HL-60 (cell line): ENCODE measurements at regions not wholly inside any gene's neighbourhood (a gene's known extent, or its start where the extent isn't known, plus 50 kb on each side); places are given as distances from the start of the nearest gene placed in this dataset.
"Not testable (repeated sequence)": the region's sequence is repeated elsewhere in the genome, so short reads cannot be mapped to it uniquely, and the experiment has no call there.

Experiments used
- DNase-seq, 2 experiments: peaks; one replicate each; pipeline ENCODE4 v3.0.0-alpha.2; 2010 to 2020; ENCODE audit warnings: low read depth in 1 of 2, low spot score in 1 of 2
- H3K27ac ChIP-seq: fragments of 250-450 bp; sonication (Bioruptor Pico); replicated peaks from 2 replicates; pipeline ENCODE4 v1.5.1; 2020; ENCODE audit warnings: mild to moderate bottlenecking, moderate library complexity
- H3K27me3 ChIP-seq: fragments of 250-450 bp; sonication (Bioruptor Pico); 2 replicates; pipeline ENCODE4 v1.5.1; 2021; ENCODE audit warnings: mild to moderate bottlenecking, moderate library complexity; ENCODE audit not compliant: insufficient read depth, poor library complexity, severe bottlenecking
- H3K4me3 ChIP-seq: replicated peaks from 2 replicates; pipeline ENCODE4 v1.5.1; 2011; ENCODE audit warnings: mild to moderate bottlenecking, control low read depth, low read length; ENCODE audit not compliant: insufficient read depth
- GABPA ChIP-seq: IDR thresholded peaks from 2 replicates; pipeline ENCODE4 v1.6.1; 2012; ENCODE audit warnings: low read depth
- POLR2AphosphoS5 ChIP-seq: IDR thresholded peaks from 2 replicates; pipeline ENCODE4 v1.6.1; 2012; ENCODE audit warnings: low read depth
- SPI1 ChIP-seq: IDR thresholded peaks from 2 replicates; pipeline ENCODE4 v1.6.1; 2012; ENCODE audit warnings: low read depth, mild to moderate bottlenecking, borderline replicate concordance
- TF ChIP-seq, protein P1 (sequence below): IDR thresholded peaks from 2 replicates; pipeline ENCODE4 v1.6.1; 2012; ENCODE audit warnings: low read depth; ENCODE audit not compliant: insufficient replicate concordance
- TF ChIP-seq, protein P2 (sequence below): IDR thresholded peaks from one replicate; pipeline ENCODE4 v1.5.1; 2011; ENCODE audit warnings: low read length, control low read depth, inconsistent platforms; ENCODE audit not compliant: insufficient read depth

DNA sequence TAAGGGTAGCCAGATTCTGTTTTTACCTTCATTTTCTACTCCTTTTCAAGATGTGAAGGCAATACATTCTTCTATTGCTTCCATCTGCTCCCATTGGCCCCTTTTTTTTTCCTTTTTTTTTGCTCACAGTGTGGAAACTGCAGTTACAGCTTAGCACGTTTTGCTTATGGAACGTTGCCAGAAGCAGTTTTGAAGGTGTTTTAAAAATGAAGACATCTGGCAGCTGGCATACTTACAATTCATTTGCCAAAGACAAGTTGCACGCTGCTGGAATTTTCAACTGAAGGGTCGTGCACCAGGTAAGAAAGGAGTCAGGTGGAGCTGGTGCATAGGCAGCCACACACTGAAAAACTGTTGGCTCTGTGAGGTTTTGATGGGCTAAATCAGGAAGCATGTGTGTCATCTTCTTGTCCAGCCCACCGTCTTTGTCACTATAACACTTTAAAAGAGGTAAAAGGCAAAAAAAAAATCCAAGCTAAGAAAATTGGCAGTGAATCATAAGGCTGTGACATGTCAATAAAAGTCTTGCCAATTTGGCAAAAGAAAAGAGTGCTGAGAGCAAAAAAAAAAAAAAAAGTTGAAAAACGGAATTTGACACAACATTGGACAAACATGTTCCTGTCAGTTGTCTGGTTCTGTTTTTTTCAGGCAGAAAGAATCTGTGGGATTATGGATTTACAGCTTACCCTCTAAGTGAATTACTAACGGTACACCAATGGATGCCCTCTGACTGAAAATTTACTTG lies 225.4 kb upstream of the SOX2 start:
- DNase-seq: no peak
- peak overlapping the region; percentile 54 for H3K27ac ChIP-seq
- TF ChIP-seq SPI1: no peak
- TF ChIP-seq GABPA: no peak
- TF ChIP-seq, protein P1, sequence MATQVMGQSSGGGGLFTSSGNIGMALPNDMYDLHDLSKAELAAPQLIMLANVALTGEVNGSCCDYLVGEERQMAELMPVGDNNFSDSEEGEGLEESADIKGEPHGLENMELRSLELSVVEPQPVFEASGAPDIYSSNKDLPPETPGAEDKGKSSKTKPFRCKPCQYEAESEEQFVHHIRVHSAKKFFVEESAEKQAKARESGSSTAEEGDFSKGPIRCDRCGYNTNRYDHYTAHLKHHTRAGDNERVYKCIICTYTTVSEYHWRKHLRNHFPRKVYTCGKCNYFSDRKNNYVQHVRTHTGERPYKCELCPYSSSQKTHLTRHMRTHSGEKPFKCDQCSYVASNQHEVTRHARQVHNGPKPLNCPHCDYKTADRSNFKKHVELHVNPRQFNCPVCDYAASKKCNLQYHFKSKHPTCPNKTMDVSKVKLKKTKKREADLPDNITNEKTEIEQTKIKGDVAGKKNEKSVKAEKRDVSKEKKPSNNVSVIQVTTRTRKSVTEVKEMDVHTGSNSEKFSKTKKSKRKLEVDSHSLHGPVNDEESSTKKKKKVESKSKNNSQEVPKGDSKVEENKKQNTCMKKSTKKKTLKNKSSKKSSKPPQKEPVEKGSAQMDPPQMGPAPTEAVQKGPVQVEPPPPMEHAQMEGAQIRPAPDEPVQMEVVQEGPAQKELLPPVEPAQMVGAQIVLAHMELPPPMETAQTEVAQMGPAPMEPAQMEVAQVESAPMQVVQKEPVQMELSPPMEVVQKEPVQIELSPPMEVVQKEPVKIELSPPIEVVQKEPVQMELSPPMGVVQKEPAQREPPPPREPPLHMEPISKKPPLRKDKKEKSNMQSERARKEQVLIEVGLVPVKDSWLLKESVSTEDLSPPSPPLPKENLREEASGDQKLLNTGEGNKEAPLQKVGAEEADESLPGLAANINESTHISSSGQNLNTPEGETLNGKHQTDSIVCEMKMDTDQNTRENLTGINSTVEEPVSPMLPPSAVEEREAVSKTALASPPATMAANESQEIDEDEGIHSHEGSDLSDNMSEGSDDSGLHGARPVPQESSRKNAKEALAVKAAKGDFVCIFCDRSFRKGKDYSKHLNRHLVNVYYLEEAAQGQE: no peak
- TF ChIP-seq, protein P2, sequence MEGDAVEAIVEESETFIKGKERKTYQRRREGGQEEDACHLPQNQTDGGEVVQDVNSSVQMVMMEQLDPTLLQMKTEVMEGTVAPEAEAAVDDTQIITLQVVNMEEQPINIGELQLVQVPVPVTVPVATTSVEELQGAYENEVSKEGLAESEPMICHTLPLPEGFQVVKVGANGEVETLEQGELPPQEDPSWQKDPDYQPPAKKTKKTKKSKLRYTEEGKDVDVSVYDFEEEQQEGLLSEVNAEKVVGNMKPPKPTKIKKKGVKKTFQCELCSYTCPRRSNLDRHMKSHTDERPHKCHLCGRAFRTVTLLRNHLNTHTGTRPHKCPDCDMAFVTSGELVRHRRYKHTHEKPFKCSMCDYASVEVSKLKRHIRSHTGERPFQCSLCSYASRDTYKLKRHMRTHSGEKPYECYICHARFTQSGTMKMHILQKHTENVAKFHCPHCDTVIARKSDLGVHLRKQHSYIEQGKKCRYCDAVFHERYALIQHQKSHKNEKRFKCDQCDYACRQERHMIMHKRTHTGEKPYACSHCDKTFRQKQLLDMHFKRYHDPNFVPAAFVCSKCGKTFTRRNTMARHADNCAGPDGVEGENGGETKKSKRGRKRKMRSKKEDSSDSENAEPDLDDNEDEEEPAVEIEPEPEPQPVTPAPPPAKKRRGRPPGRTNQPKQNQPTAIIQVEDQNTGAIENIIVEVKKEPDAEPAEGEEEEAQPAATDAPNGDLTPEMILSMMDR: no peak
- no peak for TF ChIP-seq POLR2AphosphoS5
- H3K4me3 ChIP-seq: no peak overlapping the region
- no peaks in the 10 kb centered on the region for H3K27me3 ChIP-seq

DNA sequence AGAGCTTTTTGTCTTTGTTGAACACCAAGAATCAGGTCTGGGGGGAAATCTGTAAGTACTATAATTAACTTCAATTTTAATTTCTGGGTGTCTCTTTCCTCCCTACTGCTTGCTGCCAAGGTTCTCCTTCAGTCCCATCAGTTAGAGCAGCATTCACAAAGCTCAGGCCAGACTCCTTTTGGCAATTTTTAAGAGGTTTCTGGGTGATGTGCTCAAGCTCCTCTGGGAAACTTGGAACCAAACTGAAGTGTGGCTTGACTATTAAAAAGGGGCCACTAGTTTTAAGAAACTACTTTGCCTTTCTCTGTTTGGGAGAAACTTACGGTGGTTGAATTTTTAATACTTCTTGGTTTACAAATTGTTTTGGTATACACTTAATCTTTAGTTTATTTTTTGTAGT lies 227.7 kb upstream of the SOX2 start:
- no peaks in the 10 kb centered on the region for H3K27me3 ChIP-seq
- no peak overlapping the region for H3K27ac ChIP-seq
- DNase-seq: no peak
- TF ChIP-seq, protein P1: no peak
- TF ChIP-seq, protein P2: no peak
- TF ChIP-seq GABPA (no peak), POLR2AphosphoS5 (no peak), SPI1 (no peak)
- no peak overlapping the region for H3K4me3 ChIP-seq

DNA sequence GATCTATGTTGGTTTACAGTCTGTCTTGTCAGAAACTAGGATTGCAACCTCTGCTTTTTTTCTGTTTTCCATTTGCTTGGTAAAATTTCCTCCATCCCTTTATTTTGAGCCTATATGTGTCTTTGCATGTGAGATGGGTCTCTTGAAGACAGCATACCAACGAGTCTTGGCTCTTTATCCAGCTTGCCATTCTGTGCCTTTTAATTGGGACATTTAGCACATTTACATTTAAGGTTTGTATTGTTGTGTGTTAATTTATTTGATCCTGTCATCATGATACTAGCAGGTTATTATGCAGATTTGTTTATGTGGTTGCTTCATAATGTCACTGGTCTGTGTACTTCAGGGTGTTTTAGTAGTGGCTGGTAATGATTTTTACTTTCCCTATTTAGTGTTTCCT lies 236.6 kb upstream of the SOX2 start:
- not testable (repeated sequence) for H3K27ac ChIP-seq, H3K27me3 ChIP-seq, DNase-seq, H3K4me3 ChIP-seq

DNA sequence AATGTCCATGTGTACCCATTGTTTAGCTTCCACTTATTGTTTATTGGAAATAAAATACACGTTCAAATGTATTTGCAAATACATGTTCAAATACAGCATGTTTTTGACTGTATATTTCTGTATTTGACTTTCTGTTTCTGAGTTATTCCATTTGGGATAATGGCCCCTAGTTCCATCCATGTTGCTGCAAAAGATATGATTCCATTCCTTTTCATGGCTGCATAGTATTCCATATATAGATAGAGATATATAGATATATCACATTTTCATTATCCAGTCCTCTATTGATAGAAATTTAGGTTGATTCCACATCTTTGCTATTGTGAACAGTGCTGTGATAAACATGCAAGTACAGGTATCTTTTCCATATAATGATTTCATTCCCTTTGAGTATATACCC lies 241.4 kb upstream of the SOX2 start:
- TF ChIP-seq GABPA (no peak), SPI1 (no peak), POLR2AphosphoS5 (no peak)
- TF ChIP-seq, protein P2: no peak
- TF ChIP-seq, protein P1: no peak
- Histone ChIP-seq H3K4me3 (no peak overlapping the region), H3K27ac (no peak overlapping the region), H3K27me3 (no peaks in the 10 kb centered on the region)
- no peak for DNase-seq
